Uterus (tissue), 2 donors: ENCODE measurements at regions not wholly inside any gene's neighbourhood (a gene's known extent, or its start where the extent isn't known, plus 50 kb on each side); places are given as distances from the start of the nearest gene placed in this dataset.

Experiments
- POLR2A ChIP-seq, 2 donors: fragments of 450-650 bp; IDR thresholded peaks; one replicate each; pipeline ENCODE4 v1.6.1; 2016; ENCODE audit warnings: antibody characterized with exemption in 2 of 2, mild to moderate bottlenecking in 1 of 2, moderate library complexity in 1 of 2
- TF ChIP-seq, protein P1 (sequence below), 4 experiments: fragments of 200-600 bp in 2 of 4; fragments of 450-650 bp in 2 of 4; sonication (generic) in 2 of 4; IDR thresholded peaks; one replicate each; pipeline ENCODE4 v1.5.1; 2016 to 2019; ENCODE audit warnings: antibody characterized with exemption in 4 of 4, mild to moderate bottlenecking in 2 of 4, moderate library complexity in 1 of 4

GRCh38 chr6:167530951-167531350 lies 206.1 kb downstream of the TTLL2 start:
- TF ChIP-seq, protein P1, sequence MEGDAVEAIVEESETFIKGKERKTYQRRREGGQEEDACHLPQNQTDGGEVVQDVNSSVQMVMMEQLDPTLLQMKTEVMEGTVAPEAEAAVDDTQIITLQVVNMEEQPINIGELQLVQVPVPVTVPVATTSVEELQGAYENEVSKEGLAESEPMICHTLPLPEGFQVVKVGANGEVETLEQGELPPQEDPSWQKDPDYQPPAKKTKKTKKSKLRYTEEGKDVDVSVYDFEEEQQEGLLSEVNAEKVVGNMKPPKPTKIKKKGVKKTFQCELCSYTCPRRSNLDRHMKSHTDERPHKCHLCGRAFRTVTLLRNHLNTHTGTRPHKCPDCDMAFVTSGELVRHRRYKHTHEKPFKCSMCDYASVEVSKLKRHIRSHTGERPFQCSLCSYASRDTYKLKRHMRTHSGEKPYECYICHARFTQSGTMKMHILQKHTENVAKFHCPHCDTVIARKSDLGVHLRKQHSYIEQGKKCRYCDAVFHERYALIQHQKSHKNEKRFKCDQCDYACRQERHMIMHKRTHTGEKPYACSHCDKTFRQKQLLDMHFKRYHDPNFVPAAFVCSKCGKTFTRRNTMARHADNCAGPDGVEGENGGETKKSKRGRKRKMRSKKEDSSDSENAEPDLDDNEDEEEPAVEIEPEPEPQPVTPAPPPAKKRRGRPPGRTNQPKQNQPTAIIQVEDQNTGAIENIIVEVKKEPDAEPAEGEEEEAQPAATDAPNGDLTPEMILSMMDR (IDR thresholded peaks at IDR 0.05), result no peak
- no peak for TF ChIP-seq POLR2A (IDR thresholded peaks at IDR 0.05)
